ENCODE measurements at regions not wholly inside any gene's neighbourhood (a gene's known extent, or its start where the extent isn't known, plus 50 kb on each side); places are given as distances from the start of the nearest gene placed in this dataset.
"Not testable (repeated sequence)": the region's sequence is repeated elsewhere in the genome, so short reads cannot be mapped to it uniquely, and the experiment has no call there.

- ChIA-PET POLR2A (no interaction called here), CTCF (no interaction called here)
Measured at GRCh38 chr12:107144441-107144840, 51.1 kb upstream of the CRY1 start.

- CTCF ChIA-PET = no interaction called here
- POLR2A ChIA-PET = no interaction called here
Measured at GRCh38 chr12:107144990-107145389, 51.6 kb upstream of the CRY1 start.

DNA sequence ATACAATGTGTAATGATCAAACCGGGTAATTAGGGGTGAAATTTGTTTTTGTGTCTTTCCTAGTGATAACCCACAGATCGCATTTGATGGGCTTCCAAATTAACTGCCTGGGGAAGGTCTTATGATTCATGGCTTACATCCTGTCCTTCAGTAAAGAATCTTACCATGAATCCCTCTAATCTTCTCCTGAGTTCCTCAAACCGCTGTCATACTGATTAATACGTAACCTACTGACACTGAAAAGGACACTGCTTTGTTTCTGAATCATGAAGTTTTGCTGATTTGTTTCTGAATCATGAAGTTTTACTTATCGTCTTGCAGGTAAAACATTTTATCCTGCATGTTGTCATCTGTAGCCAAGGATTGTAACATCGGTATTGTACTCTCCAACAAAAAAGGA is 52.0 kb upstream of the CRY1 start:
- ChIA-PET POLR2A (no interaction called here), CTCF (no interaction called here)

DNA sequence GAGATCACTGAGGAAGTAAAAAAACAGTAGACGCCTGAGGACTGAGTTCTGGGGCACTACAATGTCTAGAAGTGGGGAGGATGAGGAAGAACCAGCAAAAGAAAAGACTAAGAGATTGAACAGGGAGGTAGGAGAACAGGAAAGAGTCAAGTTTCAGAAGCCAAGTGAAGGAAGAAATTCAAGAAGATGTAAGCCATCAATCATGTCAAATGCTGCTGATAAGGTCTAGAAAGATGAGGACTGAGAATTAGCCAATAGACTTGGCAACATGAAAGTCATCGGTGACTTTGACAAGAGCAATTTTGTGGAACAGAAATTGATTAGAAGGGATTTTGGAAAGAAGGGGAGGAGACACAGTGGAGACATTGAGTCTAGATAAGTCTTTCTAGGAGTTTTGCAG is 54.8 kb upstream of the CRY1 start:
- ChIA-PET POLR2A (no interaction called here), CTCF (no interaction called here)

GRCh38 chr12:107152315-107152714 is 59.0 kb upstream of the CRY1 start:
- POLR2A ChIA-PET = no interaction called here
- CTCF ChIA-PET = no interaction called here

DNA sequence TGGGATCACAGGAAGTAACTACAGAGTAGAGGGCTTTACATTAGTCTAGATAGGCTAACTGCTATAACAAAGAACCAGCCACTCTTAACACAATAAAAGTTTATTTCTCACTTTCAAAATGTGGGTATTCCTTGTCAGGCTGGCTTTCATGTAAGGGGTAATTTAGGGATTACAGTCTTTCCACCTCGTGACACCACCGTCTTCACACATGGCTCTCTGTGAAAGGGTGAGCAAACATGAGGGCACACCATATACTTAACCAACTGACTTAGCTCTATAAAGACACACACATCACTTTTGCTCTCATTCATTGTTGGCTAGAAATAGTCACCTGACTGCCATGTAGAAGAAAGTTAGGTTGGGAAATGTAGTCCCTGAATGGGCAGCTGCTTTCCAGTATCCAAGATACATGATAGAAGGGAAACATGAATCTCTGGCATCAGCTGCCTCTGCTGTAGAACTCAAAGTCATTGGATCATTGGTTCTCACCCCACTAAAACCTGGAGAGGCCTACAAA is 66.1 kb upstream of the CRY1 start:
- CTCF ChIA-PET = no interaction called here
- POLR2A ChIA-PET = no interaction called here

GRCh38 chr12:107163413-107163812 is 70.1 kb upstream of the CRY1 start:
- POLR2A ChIA-PET = no interaction called here

GRCh38 chr12:107164392-107164791 is 71.0 kb upstream of the CRY1 start:
- POLR2A ChIA-PET = no interaction called here

More at GRCh38 chr12:107163413-107163812, 70.1 kb upstream of the CRY1 start:
- CTCF ChIA-PET = no interaction called here

DNA sequence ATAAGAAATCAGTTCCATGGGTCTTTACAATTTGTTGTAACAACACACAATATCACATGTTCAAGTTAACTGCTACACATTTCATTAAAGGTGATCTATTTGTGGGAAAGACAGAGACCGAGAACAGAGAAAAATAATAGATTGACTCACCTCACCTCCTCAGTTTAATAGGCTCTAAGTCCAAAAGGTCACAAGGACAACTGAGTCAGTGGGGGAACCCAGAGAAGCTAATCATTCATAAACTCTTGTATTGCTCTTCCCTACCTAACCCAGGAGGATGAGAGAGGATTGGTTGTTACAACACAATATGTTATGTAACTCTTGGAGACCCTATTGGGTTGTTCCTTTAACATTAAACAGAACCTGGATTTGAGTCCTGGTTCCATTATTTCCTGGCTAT is 72.2 kb upstream of the CRY1 start:
- ChIA-PET POLR2A (no interaction called here), CTCF (no interaction called here)

More at GRCh38 chr12:107164392-107164791, 71.0 kb upstream of the CRY1 start:
- CTCF ChIA-PET = no interaction called here

DNA sequence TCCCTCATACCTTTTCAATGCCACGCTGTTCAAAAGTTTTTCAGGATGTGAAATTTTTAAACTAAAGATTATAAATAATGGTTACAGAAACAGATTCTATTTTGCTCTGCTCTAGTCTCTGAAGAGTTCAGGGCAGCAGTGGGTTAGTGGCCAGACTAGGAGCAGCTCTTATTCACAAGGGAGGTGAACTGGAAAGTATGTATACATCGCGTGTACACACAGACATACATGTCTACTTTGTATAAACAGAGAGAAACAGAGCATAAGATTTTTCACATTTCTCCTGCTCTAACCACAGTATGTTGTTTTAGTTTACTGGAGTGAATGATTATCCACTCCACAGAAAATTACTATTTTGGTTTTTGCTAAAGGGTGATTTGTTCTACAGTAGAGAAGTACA is 74.4 kb upstream of the CRY1 start:
- ChIA-PET POLR2A (no interaction called here), CTCF (no interaction called here)

DNA sequence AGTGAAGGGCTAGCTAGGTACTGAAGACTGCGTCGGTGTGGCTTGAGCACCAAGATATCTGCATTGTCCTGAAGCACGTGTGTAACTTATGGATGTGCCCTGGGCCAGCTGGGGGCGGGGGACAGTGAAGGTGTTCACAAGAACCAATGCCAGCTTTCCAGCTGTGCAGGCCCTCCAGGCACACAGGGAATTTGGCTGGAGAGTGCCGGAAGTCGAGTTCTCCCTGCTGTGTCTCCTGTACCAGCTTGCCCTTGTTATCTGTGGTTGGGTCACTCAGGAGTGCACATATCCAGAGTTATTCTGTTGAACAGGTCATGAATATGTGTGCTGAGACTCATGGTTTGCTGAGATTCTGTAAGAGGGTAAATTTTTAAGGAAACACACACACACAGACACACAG is 75.9 kb upstream of the CRY1 start:
- POLR2A ChIA-PET = no interaction called here

DNA sequence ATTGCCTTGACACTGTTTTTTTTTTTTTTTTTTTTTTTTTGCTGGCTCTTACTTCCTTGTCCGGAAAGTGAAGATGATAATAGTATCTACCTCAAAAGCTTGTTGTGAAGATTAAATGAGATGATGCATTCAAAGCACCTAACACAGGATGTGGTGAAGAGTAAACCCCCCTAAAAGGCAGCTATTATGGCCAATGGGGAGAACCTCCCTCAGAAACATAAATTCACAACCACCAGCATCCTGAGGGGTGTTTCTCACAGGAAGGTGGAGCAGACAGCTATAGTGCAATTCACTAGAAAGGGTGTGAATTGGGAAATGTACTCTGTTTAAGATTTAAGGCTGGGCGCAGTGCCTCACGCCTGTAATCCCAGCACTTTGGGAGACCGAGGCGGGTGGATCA is 85.4 kb upstream of the CRY1 start:
- CTCF ChIA-PET = no interaction called here
- POLR2A ChIA-PET = no interaction called here

More for the DNA sequence above, 75.9 kb upstream of the CRY1 start:
- CTCF ChIA-PET = no interaction called here

- CTCF ChIA-PET = no interaction called here
- POLR2A ChIA-PET = no interaction called here
Measured at GRCh38 chr12:107179871-107180270, 86.5 kb upstream of the CRY1 start.

DNA sequence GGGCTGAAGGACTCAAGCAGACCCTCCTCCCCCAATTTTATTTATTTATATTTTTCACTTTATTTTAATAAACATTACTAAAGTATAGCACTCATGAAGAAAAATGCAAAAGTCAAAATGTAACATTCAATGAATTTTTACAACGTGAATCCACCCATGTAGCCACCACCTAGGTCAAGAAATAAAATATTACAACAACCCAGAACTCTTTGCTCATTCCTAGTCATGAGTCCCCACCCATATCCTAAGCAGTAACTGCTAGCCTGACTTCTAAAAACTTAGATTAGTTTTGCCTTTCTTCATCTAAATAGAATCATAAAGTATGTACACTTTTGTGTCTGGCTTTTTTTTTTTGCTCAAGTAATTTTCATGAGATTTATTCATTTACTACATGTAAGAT is 86.9 kb upstream of the CRY1 start:
- CTCF ChIA-PET = no interaction called here

GRCh38 chr12:107184359-107184930 is 91.1 kb upstream of the CRY1 start:
- CTCF ChIA-PET = no interaction called here
- POLR2A ChIA-PET = no interaction called here

More for the DNA sequence above, 86.9 kb upstream of the CRY1 start:
- POLR2A ChIA-PET = no interaction called here

DNA sequence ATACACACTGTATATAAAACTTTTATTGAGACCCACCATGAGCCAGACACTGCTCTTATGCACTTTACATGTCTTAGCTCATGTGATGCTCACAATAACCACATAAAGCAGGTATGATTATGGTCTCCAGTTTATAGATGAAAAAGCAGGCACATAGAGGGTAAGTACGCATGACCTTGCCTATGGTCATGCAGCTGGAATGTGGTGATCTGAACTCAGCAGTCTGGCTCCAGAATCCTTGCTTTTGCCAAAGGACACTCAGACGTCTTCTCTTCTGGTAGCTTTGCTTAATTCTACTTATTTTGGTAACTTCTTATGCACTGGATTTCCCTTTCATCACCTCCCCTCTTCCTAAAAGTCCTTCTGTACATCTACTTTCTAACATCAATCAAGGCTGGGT is 103.3 kb upstream of the CRY1 start:
- ChIA-PET POLR2A (no interaction called here), CTCF (no interaction called here)

GRCh38 chr12:107200394-107200793 is 107.0 kb upstream of the CRY1 start:
- POLR2A ChIA-PET = no interaction called here
- CTCF ChIA-PET = no interaction called here

GRCh38 chr12:107207931-107208525 is 114.7 kb upstream of the CRY1 start:
- ChIA-PET CTCF (no interaction called here), POLR2A (no interaction called here)

DNA sequence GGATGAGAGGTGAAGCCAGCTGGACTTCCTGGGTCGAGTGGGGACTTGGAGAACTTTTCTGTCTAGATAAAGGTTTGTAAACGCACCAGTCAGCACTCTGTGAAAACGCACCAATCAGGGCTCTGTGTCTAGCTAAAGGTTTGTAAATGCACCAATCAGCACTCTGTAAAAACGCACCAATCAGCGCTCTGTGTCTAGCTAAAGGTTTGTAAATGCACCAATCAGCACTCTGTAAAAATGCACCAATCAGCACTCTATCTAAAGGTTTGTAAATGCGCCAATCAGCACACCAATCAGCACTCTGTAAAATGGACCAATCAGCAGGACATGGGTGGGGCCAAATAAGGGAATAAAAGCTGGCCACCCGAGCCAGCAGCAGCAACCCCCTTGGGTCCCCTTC is 116.4 kb upstream of the CRY1 start:
- POLR2A ChIA-PET, CTCF ChIA-PET: not testable (repeated sequence)

- POLR2A ChIA-PET, CTCF ChIA-PET: not testable (repeated sequence)
Measured at GRCh38 chr12:107214373-107214773, 121.0 kb upstream of the CRY1 start.

GRCh38 chr12:107216411-107216810 is 123.1 kb upstream of the CRY1 start:
- CTCF ChIA-PET, POLR2A ChIA-PET: not testable (repeated sequence)

GRCh38 chr12:107219301-107219700 is 126.0 kb upstream of the CRY1 start:
- POLR2A ChIA-PET = no interaction called here
- CTCF ChIA-PET = no interaction called here
